Breast epithelium (tissue), 3 donors: ENCODE measurements at regions not wholly inside any gene's neighbourhood (a gene's known extent, or its start where the extent isn't known, plus 50 kb on each side); places are given as distances from the start of the nearest gene placed in this dataset.

Experiments used
- POLR2AphosphoS5 ChIP-seq, 3 donors: sonication (generic); formaldehyde crosslinking; IDR thresholded peaks; one replicate each; pipeline ENCODE4 v1.6.1; 2017; ENCODE audit warnings: antibody characterized with exemption in 3 of 3
- TF ChIP-seq, protein P1 (sequence below), 3 donors: fragments of 450-650 bp; IDR thresholded peaks; one replicate each; pipeline ENCODE4 v1.5.1; 2016 to 2017; ENCODE audit warnings: antibody characterized with exemption in 3 of 3, mild to moderate bottlenecking in 3 of 3, moderate library complexity in 3 of 3

DNA sequence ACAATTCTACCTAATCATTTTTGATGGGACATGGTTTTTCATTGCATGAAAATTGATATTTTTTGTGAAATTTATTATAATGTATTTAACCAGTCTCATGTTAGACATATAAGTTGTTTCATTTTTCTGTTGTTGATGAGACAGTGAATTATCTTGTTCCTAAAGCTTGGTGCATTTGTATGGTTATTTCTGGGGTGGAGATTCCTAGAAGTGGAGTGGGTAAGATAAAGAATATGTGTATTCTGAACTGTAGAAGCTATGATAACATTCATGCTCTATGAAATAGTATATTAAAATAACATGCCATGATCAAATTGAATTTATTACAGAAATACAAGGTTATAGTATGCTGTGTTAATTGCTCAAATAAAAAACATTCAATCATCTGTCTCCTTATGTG, 69.2 kb downstream of the BOLA3 start:
- TF ChIP-seq, protein P1, sequence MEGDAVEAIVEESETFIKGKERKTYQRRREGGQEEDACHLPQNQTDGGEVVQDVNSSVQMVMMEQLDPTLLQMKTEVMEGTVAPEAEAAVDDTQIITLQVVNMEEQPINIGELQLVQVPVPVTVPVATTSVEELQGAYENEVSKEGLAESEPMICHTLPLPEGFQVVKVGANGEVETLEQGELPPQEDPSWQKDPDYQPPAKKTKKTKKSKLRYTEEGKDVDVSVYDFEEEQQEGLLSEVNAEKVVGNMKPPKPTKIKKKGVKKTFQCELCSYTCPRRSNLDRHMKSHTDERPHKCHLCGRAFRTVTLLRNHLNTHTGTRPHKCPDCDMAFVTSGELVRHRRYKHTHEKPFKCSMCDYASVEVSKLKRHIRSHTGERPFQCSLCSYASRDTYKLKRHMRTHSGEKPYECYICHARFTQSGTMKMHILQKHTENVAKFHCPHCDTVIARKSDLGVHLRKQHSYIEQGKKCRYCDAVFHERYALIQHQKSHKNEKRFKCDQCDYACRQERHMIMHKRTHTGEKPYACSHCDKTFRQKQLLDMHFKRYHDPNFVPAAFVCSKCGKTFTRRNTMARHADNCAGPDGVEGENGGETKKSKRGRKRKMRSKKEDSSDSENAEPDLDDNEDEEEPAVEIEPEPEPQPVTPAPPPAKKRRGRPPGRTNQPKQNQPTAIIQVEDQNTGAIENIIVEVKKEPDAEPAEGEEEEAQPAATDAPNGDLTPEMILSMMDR (IDR thresholded peaks at IDR 0.05) = no peak
- no peak for TF ChIP-seq POLR2AphosphoS5 (IDR thresholded peaks at IDR 0.05)
